ENCODE measurements at regions not wholly inside any gene's neighbourhood (a gene's known extent, or its start where the extent isn't known, plus 50 kb on each side); places are given as distances from the start of the nearest gene placed in this dataset.
"Not testable (repeated sequence)": the region's sequence is repeated elsewhere in the genome, so short reads cannot be mapped to it uniquely, and the experiment has no call there.

GRCh38 chr10:130261766-130262165 is 125.6 kb downstream of the GLRX3 start:
- H3K27ac ChIP-seq (ENCODE audit: low read depth, low read length) = no peak overlapping the region
- H3K4me1 ChIP-seq (ENCODE audit: control insufficient read depth, insufficient read depth, low read length) = no peaks in the 10 kb centered on the region
- H3K27me3 ChIP-seq (ENCODE audit: control insufficient read depth, insufficient read depth, low read length) = no peaks in the 10 kb centered on the region
- no peak overlapping the region for H3K9ac ChIP-seq (ENCODE audit: low read length)
- H3K4me3 ChIP-seq (ENCODE audit: low read depth, low read length) = no peak overlapping the region
- H3K9me3 ChIP-seq (ENCODE audit: control insufficient read depth, insufficient read depth, low read depth, low read length) = peaks cover 29% of the 10 kb centered on the region
- H3K36me3 ChIP-seq (ENCODE audit: control insufficient read depth, insufficient read depth, low read length) = no peaks in the 10 kb centered on the region

- no peaks in the 10 kb centered on the region for H3K27me3 ChIP-seq (ENCODE audit: control insufficient read depth, insufficient read depth, low read length)
- no peak overlapping the region for H3K4me3 ChIP-seq (ENCODE audit: low read depth, low read length)
- no peak overlapping the region for H3K9ac ChIP-seq (ENCODE audit: low read length)
- no peaks in the 10 kb centered on the region for H3K4me1 ChIP-seq (ENCODE audit: control insufficient read depth, insufficient read depth, low read length)
- no peak overlapping the region for H3K27ac ChIP-seq (ENCODE audit: low read depth, low read length)
- H3K36me3 ChIP-seq (ENCODE audit: control insufficient read depth, insufficient read depth, low read length) = no peaks in the 10 kb centered on the region
- peaks cover 29% of the 10 kb centered on the region for H3K9me3 ChIP-seq (ENCODE audit: control insufficient read depth, insufficient read depth, low read depth, low read length)
Observed at GRCh38 chr10:130263289-130263688, 127.1 kb downstream of the GLRX3 start.

- Histone ChIP-seq H3K27ac (ENCODE audit: low read depth, low read length) (no peak overlapping the region), H3K9ac (ENCODE audit: low read length) (no peak overlapping the region), H3K4me3 (ENCODE audit: low read depth, low read length) (no peak overlapping the region), H3K36me3 (ENCODE audit: control insufficient read depth, insufficient read depth, low read length) (no peaks in the 10 kb centered on the region), H3K9me3 (ENCODE audit: control insufficient read depth, insufficient read depth, low read depth, low read length) (peaks cover 33% of the 10 kb centered on the region), H3K27me3 (ENCODE audit: control insufficient read depth, insufficient read depth, low read length) (no peaks in the 10 kb centered on the region), H3K4me1 (ENCODE audit: control insufficient read depth, insufficient read depth, low read length) (no peaks in the 10 kb centered on the region)
Observed at GRCh38 chr10:130265542-130265941, 129.4 kb downstream of the GLRX3 start.

GRCh38 chr10:130282492-130283218 is 146.5 kb downstream of the GLRX3 start:
- Histone ChIP-seq H3K9ac (ENCODE audit: low read length) (no peak overlapping the region), H3K4me1 (ENCODE audit: control insufficient read depth, insufficient read depth, low read length) (no peaks in the 10 kb centered on the region), H3K4me3 (ENCODE audit: low read depth, low read length) (no peak overlapping the region), H3K27me3 (ENCODE audit: control insufficient read depth, insufficient read depth, low read length) (no peaks in the 10 kb centered on the region), H3K36me3 (ENCODE audit: control insufficient read depth, insufficient read depth, low read length) (no peaks in the 10 kb centered on the region), H3K27ac (ENCODE audit: low read depth, low read length) (no peak overlapping the region), H3K9me3 (ENCODE audit: control insufficient read depth, insufficient read depth, low read depth, low read length) (peaks cover 94% of the 10 kb centered on the region)

GRCh38 chr10:130283219-130283545 is 147.0 kb downstream of the GLRX3 start:
- Histone ChIP-seq H3K27ac (ENCODE audit: low read depth, low read length) (no peak overlapping the region), H3K4me3 (ENCODE audit: low read depth, low read length) (no peak overlapping the region), H3K9ac (ENCODE audit: low read length) (no peak overlapping the region), H3K9me3 (ENCODE audit: control insufficient read depth, insufficient read depth, low read depth, low read length) (peaks cover 90% of the 10 kb centered on the region), H3K36me3 (ENCODE audit: control insufficient read depth, insufficient read depth, low read length) (no peaks in the 10 kb centered on the region), H3K27me3 (ENCODE audit: control insufficient read depth, insufficient read depth, low read length) (no peaks in the 10 kb centered on the region), H3K4me1 (ENCODE audit: control insufficient read depth, insufficient read depth, low read length) (no peaks in the 10 kb centered on the region)

GRCh38 chr10:130295761-130296160 is 159.6 kb downstream of the GLRX3 start:
- not testable (repeated sequence) for H3K27ac ChIP-seq (ENCODE audit: low read depth, low read length); H3K9ac ChIP-seq (ENCODE audit: low read length); H3K4me3 ChIP-seq (ENCODE audit: low read depth, low read length); H3K27me3 ChIP-seq (ENCODE audit: control insufficient read depth, insufficient read depth, low read length); H3K36me3 ChIP-seq (ENCODE audit: control insufficient read depth, insufficient read depth, low read length); H3K4me1 ChIP-seq (ENCODE audit: control insufficient read depth, insufficient read depth, low read length)
- H3K9me3 ChIP-seq (ENCODE audit: control insufficient read depth, insufficient read depth, low read depth, low read length) = peaks cover 55% of the 10 kb centered on the region

- H3K36me3 ChIP-seq (ENCODE audit: control insufficient read depth, insufficient read depth, low read length) = no peaks in the 10 kb centered on the region
- H3K27ac ChIP-seq (ENCODE audit: low read depth, low read length) = no peak overlapping the region
- no peak overlapping the region for H3K9ac ChIP-seq (ENCODE audit: low read length)
- H3K4me1 ChIP-seq (ENCODE audit: control insufficient read depth, insufficient read depth, low read length) = no peaks in the 10 kb centered on the region
- H3K27me3 ChIP-seq (ENCODE audit: control insufficient read depth, insufficient read depth, low read length) = no peaks in the 10 kb centered on the region
- no peak overlapping the region for H3K4me3 ChIP-seq (ENCODE audit: low read depth, low read length)
- H3K9me3 ChIP-seq (ENCODE audit: control insufficient read depth, insufficient read depth, low read depth, low read length) = peaks cover 74% of the 10 kb centered on the region
Observed at GRCh38 chr10:130300608-130301020, 164.4 kb downstream of the GLRX3 start.

- no peak overlapping the region for H3K9ac ChIP-seq (ENCODE audit: low read length)
Observed at GRCh38 chr10:130301021-130301892, 165.1 kb downstream of the GLRX3 start.

GRCh38 chr10:130326954-130327353 is 190.8 kb downstream of the GLRX3 start:
- Histone ChIP-seq H3K27ac (ENCODE audit: low read depth, low read length) (no peak overlapping the region), H3K9ac (ENCODE audit: low read length) (no peak overlapping the region), H3K4me1 (ENCODE audit: control insufficient read depth, insufficient read depth, low read length) (no peaks in the 10 kb centered on the region), H3K27me3 (ENCODE audit: control insufficient read depth, insufficient read depth, low read length) (no peaks in the 10 kb centered on the region), H3K36me3 (ENCODE audit: control insufficient read depth, insufficient read depth, low read length) (no peaks in the 10 kb centered on the region), H3K4me3 (ENCODE audit: low read depth, low read length) (no peak overlapping the region), H3K9me3 (ENCODE audit: control insufficient read depth, insufficient read depth, low read depth, low read length) (peaks cover 30% of the 10 kb centered on the region)

More at GRCh38 chr10:130301021-130301892, 165.1 kb downstream of the GLRX3 start:
- peaks cover 74% of the 10 kb centered on the region for H3K9me3 ChIP-seq (ENCODE audit: control insufficient read depth, insufficient read depth, low read depth, low read length)
- no peaks in the 10 kb centered on the region for H3K4me1 ChIP-seq (ENCODE audit: control insufficient read depth, insufficient read depth, low read length)
- no peak overlapping the region for H3K4me3 ChIP-seq (ENCODE audit: low read depth, low read length)
- H3K27ac ChIP-seq (ENCODE audit: low read depth, low read length) = no peak overlapping the region
- H3K27me3 ChIP-seq (ENCODE audit: control insufficient read depth, insufficient read depth, low read length) = no peaks in the 10 kb centered on the region
- H3K36me3 ChIP-seq (ENCODE audit: control insufficient read depth, insufficient read depth, low read length) = no peaks in the 10 kb centered on the region

GRCh38 chr10:130329792-130330191 is 193.6 kb downstream of the GLRX3 start:
- H3K9me3 ChIP-seq (ENCODE audit: control insufficient read depth, insufficient read depth, low read depth, low read length) = peaks cover 31% of the 10 kb centered on the region

GRCh38 chr10:130333185-130333584 is 197.0 kb downstream of the GLRX3 start:
- H3K4me1 ChIP-seq (ENCODE audit: control insufficient read depth, insufficient read depth, low read length) = no peaks in the 10 kb centered on the region
- no peak overlapping the region for H3K4me3 ChIP-seq (ENCODE audit: low read depth, low read length)
- peaks cover 10% of the 10 kb centered on the region; the same call in 1 of the 2 replicates for H3K9me3 ChIP-seq (ENCODE audit: control insufficient read depth, insufficient read depth, low read depth, low read length)
- H3K9ac ChIP-seq (ENCODE audit: low read length) = no peak overlapping the region
- H3K27ac ChIP-seq (ENCODE audit: low read depth, low read length) = no peak overlapping the region
- H3K36me3 ChIP-seq (ENCODE audit: control insufficient read depth, insufficient read depth, low read length) = no peaks in the 10 kb centered on the region
- H3K27me3 ChIP-seq (ENCODE audit: control insufficient read depth, insufficient read depth, low read length) = no peaks in the 10 kb centered on the region

More at GRCh38 chr10:130329792-130330191, 193.6 kb downstream of the GLRX3 start:
- Histone ChIP-seq H3K36me3 (ENCODE audit: control insufficient read depth, insufficient read depth, low read length) (no peaks in the 10 kb centered on the region), H3K4me3 (ENCODE audit: low read depth, low read length) (no peak overlapping the region), H3K9ac (ENCODE audit: low read length) (no peak overlapping the region), H3K4me1 (ENCODE audit: control insufficient read depth, insufficient read depth, low read length) (no peaks in the 10 kb centered on the region), H3K27me3 (ENCODE audit: control insufficient read depth, insufficient read depth, low read length) (no peaks in the 10 kb centered on the region), H3K27ac (ENCODE audit: low read depth, low read length) (no peak overlapping the region)
